ENCODE measurements at regions not wholly inside any gene's neighbourhood (a gene's known extent, or its start where the extent isn't known, plus 50 kb on each side); places are given as distances from the start of the nearest gene placed in this dataset.
"Not testable (repeated sequence)": the region's sequence is repeated elsewhere in the genome, so short reads cannot be mapped to it uniquely, and the experiment has no call there.

DNA sequence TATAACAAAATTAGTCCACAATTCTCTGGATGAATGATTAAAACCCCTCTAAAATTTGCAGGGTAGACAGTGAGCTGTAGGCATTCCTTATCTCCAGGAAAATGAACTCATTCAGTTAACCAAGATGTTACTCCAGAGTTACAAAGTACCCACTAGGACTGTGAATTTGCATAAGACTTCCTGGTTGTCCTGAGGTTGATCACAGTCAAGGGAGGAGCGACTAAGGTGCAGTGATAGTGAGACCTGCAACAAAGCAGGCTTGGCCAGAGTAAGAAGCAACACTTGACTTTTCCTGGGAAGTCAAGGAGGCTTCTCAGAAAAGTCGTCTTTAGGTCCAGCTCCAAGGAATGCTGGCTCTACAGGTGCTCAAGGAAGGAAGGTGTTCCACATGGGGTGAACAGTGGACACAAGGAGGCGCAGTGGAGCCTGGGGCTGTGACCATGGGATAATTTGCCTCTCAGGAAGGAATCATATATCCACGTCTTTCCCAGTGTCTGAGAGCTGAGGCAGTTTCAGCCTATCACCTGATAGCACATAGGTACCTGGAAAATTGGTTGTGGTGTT is 821.1 kb upstream of the EEF2KMT start:
- Histone ChIP-seq H3K27ac (no peak overlapping the region), H3K27me3 (no peaks in the 10 kb centered on the region), H3K4me3 (no peak overlapping the region), H3K9me3 (no peaks in the 10 kb centered on the region), H3K4me1 (no peaks in the 10 kb centered on the region), H3K36me3 (no peaks in the 10 kb centered on the region)
- DNase-seq (ENCODE audit: low spot score in 2 of 2) = no peak
- intact Hi-C loops (cut with DNase I; ENCODE audit: low total_unique reads) = no loop called here
- TF ChIP-seq POLR2A (IDR thresholded peaks at IDR 0.05) = no peak
- TF ChIP-seq POLR2AphosphoS5 (IDR thresholded peaks at IDR 0.05) = no peak
- TF ChIP-seq, protein P1, sequence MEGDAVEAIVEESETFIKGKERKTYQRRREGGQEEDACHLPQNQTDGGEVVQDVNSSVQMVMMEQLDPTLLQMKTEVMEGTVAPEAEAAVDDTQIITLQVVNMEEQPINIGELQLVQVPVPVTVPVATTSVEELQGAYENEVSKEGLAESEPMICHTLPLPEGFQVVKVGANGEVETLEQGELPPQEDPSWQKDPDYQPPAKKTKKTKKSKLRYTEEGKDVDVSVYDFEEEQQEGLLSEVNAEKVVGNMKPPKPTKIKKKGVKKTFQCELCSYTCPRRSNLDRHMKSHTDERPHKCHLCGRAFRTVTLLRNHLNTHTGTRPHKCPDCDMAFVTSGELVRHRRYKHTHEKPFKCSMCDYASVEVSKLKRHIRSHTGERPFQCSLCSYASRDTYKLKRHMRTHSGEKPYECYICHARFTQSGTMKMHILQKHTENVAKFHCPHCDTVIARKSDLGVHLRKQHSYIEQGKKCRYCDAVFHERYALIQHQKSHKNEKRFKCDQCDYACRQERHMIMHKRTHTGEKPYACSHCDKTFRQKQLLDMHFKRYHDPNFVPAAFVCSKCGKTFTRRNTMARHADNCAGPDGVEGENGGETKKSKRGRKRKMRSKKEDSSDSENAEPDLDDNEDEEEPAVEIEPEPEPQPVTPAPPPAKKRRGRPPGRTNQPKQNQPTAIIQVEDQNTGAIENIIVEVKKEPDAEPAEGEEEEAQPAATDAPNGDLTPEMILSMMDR (IDR thresholded peaks at IDR 0.05) = no peak

DNA sequence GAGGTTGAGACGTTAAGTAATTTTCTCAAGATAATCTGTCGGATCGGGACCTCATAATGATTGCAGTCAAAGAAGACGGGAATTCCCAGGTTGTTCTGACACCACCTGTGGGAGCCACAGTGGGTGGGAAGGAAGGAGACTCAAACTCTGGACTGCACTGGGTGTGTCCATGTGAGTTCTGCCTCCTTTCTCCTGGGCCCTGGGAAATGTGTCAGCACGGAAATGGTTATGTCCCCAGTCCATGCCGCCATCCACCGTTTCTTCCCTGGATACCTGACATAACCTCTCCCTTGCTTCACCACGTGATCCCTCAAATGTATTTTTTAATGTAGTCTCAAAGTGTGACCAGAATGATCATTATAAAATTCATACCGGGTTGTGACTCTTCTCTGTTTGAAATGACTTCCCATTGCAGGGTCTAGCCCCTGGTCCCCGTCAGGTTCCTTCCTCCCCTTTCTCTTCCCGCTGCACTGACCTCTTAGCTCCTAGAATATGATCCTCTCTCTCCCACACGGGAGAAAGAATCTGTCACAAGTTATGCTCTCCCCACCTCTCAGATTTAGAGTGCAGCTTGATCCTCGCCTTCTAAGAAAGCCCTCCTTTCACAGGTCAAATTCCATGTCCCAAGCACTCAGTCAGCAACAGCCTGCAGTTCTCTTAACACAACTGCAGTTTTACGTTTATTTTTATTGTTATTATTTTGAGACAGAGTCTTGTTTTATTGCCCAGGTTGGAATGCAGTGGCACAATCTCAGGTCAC is 820.0 kb upstream of the EEF2KMT start:
- no peaks in the 10 kb centered on the region for H3K36me3 ChIP-seq
- H3K27me3 ChIP-seq = no peaks in the 10 kb centered on the region
- TF ChIP-seq POLR2A (IDR thresholded peaks at IDR 0.05) = no peak
- no peak for TF ChIP-seq POLR2AphosphoS5 (IDR thresholded peaks at IDR 0.05)
- TF ChIP-seq, protein P1 (IDR thresholded peaks at IDR 0.05) = no peak
- intact Hi-C loops (cut with DNase I; ENCODE audit: low total_unique reads) = no loop called here
- no peak for DNase-seq (ENCODE audit: low spot score in 2 of 2)
- H3K4me3 ChIP-seq = no peak overlapping the region
- H3K27ac ChIP-seq = no peak overlapping the region
- no peaks in the 10 kb centered on the region for H3K4me1 ChIP-seq
- no peaks in the 10 kb centered on the region for H3K9me3 ChIP-seq

DNA sequence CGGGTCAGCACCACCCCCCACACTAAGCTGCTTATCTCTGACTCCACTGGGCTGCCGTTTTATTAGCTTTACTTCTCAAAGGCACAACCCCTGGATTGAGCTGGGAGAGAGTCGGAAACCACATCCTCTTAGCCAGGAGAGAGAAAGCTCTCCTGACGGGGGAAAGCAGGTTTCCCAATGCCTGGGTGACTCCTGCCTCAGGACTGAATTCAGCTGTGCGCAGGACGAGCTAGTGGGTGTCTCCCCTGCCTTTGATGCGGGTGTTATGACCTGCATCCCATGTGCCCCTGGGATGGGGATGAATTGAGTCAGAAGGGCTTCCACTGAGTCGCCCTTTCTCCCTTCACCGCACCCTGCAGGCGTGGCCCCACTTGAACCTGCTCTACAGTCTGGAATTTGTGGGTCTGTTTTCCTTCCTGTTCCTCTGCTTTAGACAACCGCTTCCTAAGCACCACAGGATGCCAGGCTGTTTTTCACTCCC is 819.2 kb upstream of the EEF2KMT start:
- Histone ChIP-seq H3K9me3 (no peaks in the 10 kb centered on the region), H3K27me3 (no peaks in the 10 kb centered on the region), H3K36me3 (no peaks in the 10 kb centered on the region), H3K4me1 (no peaks in the 10 kb centered on the region), H3K4me3 (no peak overlapping the region), H3K27ac (no peak overlapping the region)
- intact Hi-C loops (cut with DNase I; ENCODE audit: low total_unique reads) = no loop called here
- no peak for TF ChIP-seq POLR2A (IDR thresholded peaks at IDR 0.05)
- no peak for TF ChIP-seq POLR2AphosphoS5 (IDR thresholded peaks at IDR 0.05)
- TF ChIP-seq, protein P1 (IDR thresholded peaks at IDR 0.05) = no peak
- DNase-seq (ENCODE audit: low spot score in 2 of 2) = no peak

DNA sequence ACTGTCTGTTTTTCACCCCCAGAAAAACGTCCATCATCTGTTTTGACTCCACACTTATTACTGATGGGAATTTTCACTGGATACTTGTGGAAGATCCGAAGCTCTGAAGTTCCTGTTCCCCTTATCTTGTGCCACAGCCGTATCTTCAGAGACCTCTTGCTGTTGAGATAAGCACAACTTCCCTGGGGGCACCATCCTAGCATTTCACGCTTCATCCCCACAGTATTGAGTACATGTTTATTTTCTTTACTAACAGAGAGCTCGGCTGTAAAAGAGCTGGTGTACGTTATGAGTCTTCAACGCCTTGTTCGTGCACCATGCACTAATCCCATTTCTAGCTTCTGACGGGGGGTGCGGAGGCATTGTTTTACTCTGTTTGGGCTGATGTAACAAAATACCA is 813.6 kb upstream of the EEF2KMT start:
- intact Hi-C loops (cut with DNase I; ENCODE audit: low total_unique reads) = no loop called here
- Histone ChIP-seq H3K27me3 (no peaks in the 10 kb centered on the region), H3K36me3 (no peaks in the 10 kb centered on the region), H3K4me1 (no peaks in the 10 kb centered on the region), H3K4me3 (no peak overlapping the region), H3K27ac (no peak overlapping the region), H3K9me3 (no peaks in the 10 kb centered on the region)
- TF ChIP-seq POLR2AphosphoS5 (IDR thresholded peaks at IDR 0.05) = no peak
- no peak for TF ChIP-seq POLR2A (IDR thresholded peaks at IDR 0.05)
- TF ChIP-seq, protein P1 (IDR thresholded peaks at IDR 0.05) = no peak
- no peak for DNase-seq (ENCODE audit: low spot score in 2 of 2)

DNA sequence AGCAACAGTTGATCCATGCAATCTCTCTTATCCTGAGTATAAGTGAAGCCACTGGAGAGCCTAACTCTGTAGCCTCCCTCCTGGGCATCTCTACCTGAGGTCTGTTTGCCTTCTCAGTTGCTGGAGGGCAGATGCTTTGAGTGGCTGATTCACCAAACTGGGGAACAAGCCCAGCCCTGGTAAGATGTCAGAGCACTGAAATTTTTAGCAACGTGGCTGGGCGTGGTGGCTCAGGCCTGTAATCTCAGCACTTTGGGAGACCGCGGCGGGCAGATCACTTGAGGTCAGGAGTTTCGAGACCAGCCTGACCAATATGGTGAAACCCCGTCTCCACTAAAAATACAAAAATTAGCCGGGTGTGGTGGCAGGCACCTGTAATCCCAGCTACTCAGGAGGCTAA is 812.0 kb upstream of the EEF2KMT start:
- H3K4me1 ChIP-seq; H3K27me3 ChIP-seq; H3K36me3 ChIP-seq; H3K27ac ChIP-seq; intact Hi-C loops (cut with DNase I; ENCODE audit: low total_unique reads); H3K4me3 ChIP-seq; DNase-seq (ENCODE audit: low spot score in 2 of 2); H3K9me3 ChIP-seq: not testable (repeated sequence)

Measured in breast epithelium (tissue), 4 donors.